Activated CD8-positive, alpha-beta T cell treated with anti-CD3 and anti-CD28 coated beads for 36 hours (primary cell): ENCODE measurements at regions not wholly inside any gene's neighbourhood (a gene's known extent, or its start where the extent isn't known, plus 50 kb on each side); places are given as distances from the start of the nearest gene placed in this dataset.

Source experiments
- ATAC-seq: fragments of 200-7000 bp; cut with Tn5 transposase; one replicate; pipeline ENCODE4 v1.10.0; 2021; ENCODE audit warnings: mild to moderate bottlenecking, moderate library complexity
- CTCF ChIA-PET: fragments of 350-600 bp; sonication (Branson Sonifier 250); formaldehyde crosslinking; loops from one replicate; lab custom pipeline; 2021; ENCODE audit warnings: antibody characterized with exemption; lab: Charles Lee
- POLR2A ChIA-PET: fragments of 350-600 bp; sonication (Branson Sonifier 250); formaldehyde crosslinking; loops from one replicate; lab custom pipeline; 2021; ENCODE audit warnings: antibody characterized with exemption; lab: Charles Lee
- DNase-seq: peaks from one replicate; pipeline ENCODE4 v3.0.0-alpha.2; 2020
- H3K27ac Mint-ChIP-seq: one replicate; pipeline ENCODE4 v1.8.0; 2021; ENCODE audit warnings: mild to moderate bottlenecking, mixed read lengths
- H3K27me3 Mint-ChIP-seq: one replicate; pipeline ENCODE4 v1.8.0; 2021; ENCODE audit warnings: mixed read lengths
- H3K36me3 Mint-ChIP-seq: one replicate; pipeline ENCODE4 v1.8.0; 2021; ENCODE audit warnings: low read depth, mixed read lengths
- H3K4me1 Mint-ChIP-seq: one replicate; pipeline ENCODE4 v1.8.0; 2021; ENCODE audit warnings: low read depth, mixed read lengths
- H3K4me3 Mint-ChIP-seq: one replicate; pipeline ENCODE4 v1.8.0; 2021; ENCODE audit warnings: mild to moderate bottlenecking, moderate library complexity, mixed read lengths
- H3K9me3 Mint-ChIP-seq: one replicate; pipeline ENCODE4 v1.8.0; 2021; ENCODE audit warnings: mixed read lengths
- intact Hi-C: fragments of 100-400 bp; cut with micrococcal nuclease; formaldehyde crosslinking; loops from one replicate; pipeline ENCODE4 v1.10.0; 2022
- TF ChIP-seq, protein P1 (sequence below): fragments of 200-600 bp; IDR thresholded peaks from one replicate; pipeline ENCODE4 v1.8.0; 2022; ENCODE audit warnings: antibody characterized with exemption, mild to moderate bottlenecking

DNA sequence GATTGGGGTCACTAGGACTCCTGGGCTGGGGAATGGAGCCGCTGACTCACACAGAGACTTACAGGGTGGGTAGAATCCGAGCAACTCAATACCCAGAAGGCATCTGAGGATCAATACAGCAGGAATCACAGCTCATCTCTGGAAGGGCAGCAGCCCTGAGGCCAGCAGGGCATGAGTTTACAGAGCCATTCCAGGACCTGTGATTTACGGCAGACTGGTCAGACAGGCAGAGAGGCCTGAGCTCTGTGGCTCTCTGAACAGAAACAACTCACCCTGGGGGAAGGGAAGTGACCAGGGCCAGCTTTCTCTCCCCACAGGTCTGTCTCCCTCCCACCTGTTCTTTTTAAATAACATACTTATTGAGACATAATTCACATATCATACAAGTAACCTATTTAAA is 88.2 kb upstream of the CXCL12 start:
- TF ChIP-seq, protein P1, sequence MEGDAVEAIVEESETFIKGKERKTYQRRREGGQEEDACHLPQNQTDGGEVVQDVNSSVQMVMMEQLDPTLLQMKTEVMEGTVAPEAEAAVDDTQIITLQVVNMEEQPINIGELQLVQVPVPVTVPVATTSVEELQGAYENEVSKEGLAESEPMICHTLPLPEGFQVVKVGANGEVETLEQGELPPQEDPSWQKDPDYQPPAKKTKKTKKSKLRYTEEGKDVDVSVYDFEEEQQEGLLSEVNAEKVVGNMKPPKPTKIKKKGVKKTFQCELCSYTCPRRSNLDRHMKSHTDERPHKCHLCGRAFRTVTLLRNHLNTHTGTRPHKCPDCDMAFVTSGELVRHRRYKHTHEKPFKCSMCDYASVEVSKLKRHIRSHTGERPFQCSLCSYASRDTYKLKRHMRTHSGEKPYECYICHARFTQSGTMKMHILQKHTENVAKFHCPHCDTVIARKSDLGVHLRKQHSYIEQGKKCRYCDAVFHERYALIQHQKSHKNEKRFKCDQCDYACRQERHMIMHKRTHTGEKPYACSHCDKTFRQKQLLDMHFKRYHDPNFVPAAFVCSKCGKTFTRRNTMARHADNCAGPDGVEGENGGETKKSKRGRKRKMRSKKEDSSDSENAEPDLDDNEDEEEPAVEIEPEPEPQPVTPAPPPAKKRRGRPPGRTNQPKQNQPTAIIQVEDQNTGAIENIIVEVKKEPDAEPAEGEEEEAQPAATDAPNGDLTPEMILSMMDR, result no peak
- no peak for DNase-seq
- Mint-ChIP-seq H3K4me3 (no peak overlapping the region), H3K27me3 (no peaks in the 10 kb centered on the region), H3K4me1 (no peaks in the 10 kb centered on the region), H3K36me3 (no peaks in the 10 kb centered on the region), H3K9me3 (no peaks in the 10 kb centered on the region), H3K27ac (no peak overlapping the region)
- ChIA-PET CTCF (no interaction called here), POLR2A (no interaction called here)
- intact Hi-C loops, result no loop called here
- ATAC-seq, result no peak

GRCh38 chr10:44476409-44477045 is 91.6 kb upstream of the CXCL12 start:
- ChIA-PET CTCF (no interaction called here), POLR2A (no interaction called here)
- intact Hi-C loops, result no loop called here
- Mint-ChIP-seq H3K4me3 (no peak overlapping the region), H3K27me3 (no peaks in the 10 kb centered on the region), H3K9me3 (no peaks in the 10 kb centered on the region), H3K27ac (no peak overlapping the region), H3K36me3 (no peaks in the 10 kb centered on the region), H3K4me1 (no peaks in the 10 kb centered on the region)
- no peak for ATAC-seq
- TF ChIP-seq, protein P1, result no peak
- no peak for DNase-seq

DNA sequence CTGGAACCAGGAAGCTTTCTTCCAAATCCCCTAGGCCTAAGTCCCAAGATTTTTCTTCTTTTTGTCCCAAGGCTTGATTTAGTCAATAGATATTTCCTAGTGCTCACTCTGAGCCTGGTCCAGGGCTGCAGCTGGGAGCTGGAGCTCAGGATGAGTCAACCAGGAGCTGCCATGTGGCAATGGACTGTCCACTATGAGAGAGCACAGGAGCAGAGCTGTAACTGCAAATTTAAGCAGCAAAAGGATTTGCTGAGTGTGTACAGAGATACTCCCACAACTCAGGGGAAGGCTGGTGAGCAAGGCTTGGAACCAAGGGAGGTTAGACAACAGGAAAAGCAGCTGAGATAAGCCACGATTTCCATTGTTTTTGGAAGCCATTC is 92.1 kb upstream of the CXCL12 start:
- intact Hi-C loops, result no loop called here
- ChIA-PET POLR2A (no interaction called here), CTCF (no interaction called here)
- peaks cover under 1% of the 10 kb centered on the region for H3K9me3 Mint-ChIP-seq
- no peak overlapping the region for H3K4me3 Mint-ChIP-seq
- no peak overlapping the region for H3K27ac Mint-ChIP-seq
- ATAC-seq, result no peak
- no peaks in the 10 kb centered on the region for H3K27me3 Mint-ChIP-seq
- no peaks in the 10 kb centered on the region for H3K4me1 Mint-ChIP-seq
- no peaks in the 10 kb centered on the region for H3K36me3 Mint-ChIP-seq
- no peak for DNase-seq
- TF ChIP-seq, protein P1, result no peak

DNA sequence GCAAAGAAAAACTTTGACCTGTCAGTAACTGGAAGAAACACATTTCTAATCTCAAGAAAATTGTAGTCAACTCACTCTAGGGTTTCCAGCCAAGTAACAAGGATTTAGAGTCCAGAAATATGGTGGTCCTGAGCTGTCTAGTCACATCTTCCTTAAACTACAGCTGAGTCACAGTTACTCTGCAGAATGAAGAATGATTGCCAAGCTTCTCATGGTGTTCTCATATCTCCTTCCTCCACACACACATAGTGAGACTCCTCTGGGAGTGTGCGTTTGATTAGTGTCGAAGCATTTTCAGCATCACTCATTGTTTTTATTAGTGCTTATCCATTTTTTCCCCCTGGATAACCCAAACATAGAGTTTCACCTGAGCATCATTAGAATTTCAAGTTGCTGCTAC is 93.1 kb upstream of the CXCL12 start:
- H3K36me3 Mint-ChIP-seq, result no peaks in the 10 kb centered on the region
- CTCF ChIA-PET, result no interaction called here
- DNase-seq (no peak), ATAC-seq (no peak)
- POLR2A ChIA-PET, result no interaction called here
- H3K27ac Mint-ChIP-seq, result no peak overlapping the region
- TF ChIP-seq, protein P1, result no peak
- intact Hi-C loops, result no loop called here
- H3K4me3 Mint-ChIP-seq, result no peak overlapping the region
- H3K27me3 Mint-ChIP-seq, result no peaks in the 10 kb centered on the region
- peaks cover 3% of the 10 kb centered on the region for H3K9me3 Mint-ChIP-seq
- no peaks in the 10 kb centered on the region for H3K4me1 Mint-ChIP-seq

- Mint-ChIP-seq H3K27ac (no peak overlapping the region), H3K9me3 (peaks cover 3% of the 10 kb centered on the region), H3K36me3 (no peaks in the 10 kb centered on the region), H3K4me3 (no peak overlapping the region), H3K4me1 (no peaks in the 10 kb centered on the region), H3K27me3 (no peaks in the 10 kb centered on the region)
- ChIA-PET CTCF (no interaction called here), POLR2A (no interaction called here)
- TF ChIP-seq, protein P1, result no peak
- intact Hi-C loops, result no loop called here
- no peak for ATAC-seq
- DNase-seq, result no peak
Observed at GRCh38 chr10:44478876-44479705, 94.2 kb upstream of the CXCL12 start.
